Thyroid gland (tissue), 4 donors: ENCODE measurements at regions not wholly inside any gene's neighbourhood (a gene's known extent, or its start where the extent isn't known, plus 50 kb on each side); places are given as distances from the start of the nearest gene placed in this dataset.

ENCODE experiments used
- CTCF ChIP-seq, 6 experiments: fragments of 200-600 bp in 3 of 6; fragments of 450-650 bp in 3 of 6; sonication (generic) in 3 of 6; IDR thresholded peaks; one replicate each; pipeline ENCODE4 v1.5.1; 2016 to 2019; ENCODE audit warnings: antibody characterized with exemption in 6 of 6, mild to moderate bottlenecking in 2 of 6, inconsistent platforms in 1 of 6, moderate library complexity in 1 of 6
- POLR2A ChIP-seq, 2 donors: fragments of 450-650 bp; IDR thresholded peaks; one replicate each; pipeline ENCODE4 v1.6.1; 2017; ENCODE audit warnings: antibody characterized with exemption in 2 of 2, mild to moderate bottlenecking in 2 of 2, moderate library complexity in 1 of 2

- TF ChIP-seq CTCF (IDR thresholded peaks at IDR 0.05) = no peak
- TF ChIP-seq POLR2A (IDR thresholded peaks at IDR 0.05) = no peak
Measured at GRCh38 chr12:116399055-116399454, 121.6 kb upstream of the MED13L start.
